A673 (cell line): ENCODE measurements at regions not wholly inside any gene's neighbourhood (a gene's known extent, or its start where the extent isn't known, plus 50 kb on each side); places are given as distances from the start of the nearest gene placed in this dataset.

Source experiments
- BruUV-seq: library from RNA; stranded (reverse); fragments of 400-500 nt; replicated peaks from 2 replicates; lab custom pipeline; 2021; lab: Mats Ljungman, UMichigan
- CTCF ChIA-PET: fragments of 300-600 bp; sonication (Branson Sonifier 250); formaldehyde crosslinking; loops from one replicate; lab custom pipeline; 2022; ENCODE audit warnings: antibody characterized with exemption; lab: Charles Lee
- POLR2A ChIA-PET: fragments of 300-600 bp; sonication (Branson Sonifier 250); formaldehyde crosslinking; loops from one replicate; lab custom pipeline; 2022; ENCODE audit warnings: antibody characterized with exemption; ENCODE audit not compliant: low non-redundant PET; lab: Charles Lee
- DNase-seq: peaks from one replicate; pipeline ENCODE4 v3.0.0-alpha.2; 2015; ENCODE audit warnings: low spot score
- H3K27ac ChIP-seq: fragments of 200-600 bp; sonication (generic); 2 replicates; pipeline ENCODE4 v1.5.1; 2016; ENCODE audit warnings: mixed run types, low read depth, mild to moderate bottlenecking, mixed read lengths, antibody characterized with exemption, low read length; ENCODE audit not compliant: poor library complexity, severe bottlenecking
- H3K27me3 ChIP-seq: fragments of 200-600 bp; sonication (generic); replicated peaks from 2 replicates; pipeline ENCODE4 v1.6.1; 2017; ENCODE audit warnings: mixed run types, low read depth, mild to moderate bottlenecking, mixed read lengths, antibody characterized with exemption, low read length; ENCODE audit not compliant: insufficient read depth, poor library complexity
- H3K36me3 ChIP-seq: fragments of 200-600 bp; sonication (generic); 2 replicates; pipeline ENCODE4 v1.6.1; 2016; ENCODE audit warnings: mixed run types, mild to moderate bottlenecking, mixed read lengths, antibody characterized with exemption, low read length; ENCODE audit not compliant: insufficient read depth, poor library complexity, severe bottlenecking
- H3K4me1 ChIP-seq: fragments of 200-600 bp; sonication (generic); 2 replicates; pipeline ENCODE4 v1.6.1; 2017; ENCODE audit warnings: mixed run types, mild to moderate bottlenecking, mixed read lengths, antibody characterized with exemption, low read length; ENCODE audit not compliant: insufficient read depth, poor library complexity, severe bottlenecking
- H3K4me3 ChIP-seq: fragments of 200-600 bp; sonication (generic); 2 replicates; pipeline ENCODE4 v1.5.1; 2016; ENCODE audit warnings: low read depth, mixed run types, mild to moderate bottlenecking, mixed read lengths, low read length; ENCODE audit not compliant: poor library complexity, severe bottlenecking
- H3K9me3 ChIP-seq: fragments of 200-600 bp; sonication (generic); 2 replicates; pipeline ENCODE4 v1.6.1; 2016; ENCODE audit warnings: mixed run types, low read depth, mild to moderate bottlenecking, mixed read lengths, antibody characterized with exemption, low read length; ENCODE audit not compliant: poor library complexity, severe bottlenecking
- EZH2 ChIP-seq: fragments of 200-600 bp; sonication (generic); IDR thresholded peaks from 2 replicates; pipeline ENCODE4 v1.6.1; 2017; ENCODE audit warnings: borderline replicate concordance, low read depth, mild to moderate bottlenecking, mixed read lengths, antibody characterized with exemption, low read length; ENCODE audit not compliant: poor library complexity, severe bottlenecking
- intact Hi-C: fragments of 100-400 bp; cut with micrococcal nuclease; formaldehyde crosslinking; loops from one replicate; pipeline ENCODE4 v1.10.0; 2022; ENCODE audit not compliant: unreplicated experiment
- TF ChIP-seq, protein P1 (sequence below): fragments of 300-800, 200-600 bp; sonication (generic); conservative IDR thresholded peaks from 2 replicates; pipeline ENCODE4 v1.5.1; 2017; ENCODE audit warnings: low read depth, mild to moderate bottlenecking, antibody characterized with exemption, low read length, moderate library complexity, mixed read lengths

DNA sequence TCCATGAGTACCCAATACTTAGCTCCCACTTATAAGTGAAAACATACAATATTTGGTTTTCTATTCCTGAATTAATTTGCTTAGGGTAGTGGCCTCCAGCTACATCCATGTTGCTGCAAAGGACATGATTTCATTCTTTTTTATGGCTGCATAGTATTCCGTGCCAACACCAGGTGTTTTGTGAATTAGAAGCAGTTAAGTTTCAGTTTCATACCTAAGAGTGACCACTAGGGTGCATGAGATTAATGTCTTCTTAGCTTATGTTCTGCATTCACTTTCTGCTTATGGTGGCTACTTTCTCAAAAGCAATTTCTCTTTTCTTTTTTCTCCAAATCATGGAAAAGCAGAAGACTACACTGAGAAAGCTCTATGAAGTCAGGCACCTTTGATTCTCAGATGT lies 65.1 kb upstream of the VSTM2A start:
- intact Hi-C loops, result no loop called here
- POLR2A ChIA-PET, result no interaction called here
- Histone ChIP-seq H3K9me3 (peaks cover 32% of the 10 kb centered on the region), H3K27me3 (no peaks in the 10 kb centered on the region), H3K4me3 (no peak overlapping the region), H3K36me3 (no peaks in the 10 kb centered on the region), H3K4me1 (no peaks in the 10 kb centered on the region), H3K27ac (no peak overlapping the region)
- CTCF ChIA-PET, result no interaction called here
- TF ChIP-seq, protein P1, sequence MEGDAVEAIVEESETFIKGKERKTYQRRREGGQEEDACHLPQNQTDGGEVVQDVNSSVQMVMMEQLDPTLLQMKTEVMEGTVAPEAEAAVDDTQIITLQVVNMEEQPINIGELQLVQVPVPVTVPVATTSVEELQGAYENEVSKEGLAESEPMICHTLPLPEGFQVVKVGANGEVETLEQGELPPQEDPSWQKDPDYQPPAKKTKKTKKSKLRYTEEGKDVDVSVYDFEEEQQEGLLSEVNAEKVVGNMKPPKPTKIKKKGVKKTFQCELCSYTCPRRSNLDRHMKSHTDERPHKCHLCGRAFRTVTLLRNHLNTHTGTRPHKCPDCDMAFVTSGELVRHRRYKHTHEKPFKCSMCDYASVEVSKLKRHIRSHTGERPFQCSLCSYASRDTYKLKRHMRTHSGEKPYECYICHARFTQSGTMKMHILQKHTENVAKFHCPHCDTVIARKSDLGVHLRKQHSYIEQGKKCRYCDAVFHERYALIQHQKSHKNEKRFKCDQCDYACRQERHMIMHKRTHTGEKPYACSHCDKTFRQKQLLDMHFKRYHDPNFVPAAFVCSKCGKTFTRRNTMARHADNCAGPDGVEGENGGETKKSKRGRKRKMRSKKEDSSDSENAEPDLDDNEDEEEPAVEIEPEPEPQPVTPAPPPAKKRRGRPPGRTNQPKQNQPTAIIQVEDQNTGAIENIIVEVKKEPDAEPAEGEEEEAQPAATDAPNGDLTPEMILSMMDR, result no peak
- TF ChIP-seq EZH2, result no peak
- BruUV-seq, result no TSS peak
- no peak for DNase-seq

DNA sequence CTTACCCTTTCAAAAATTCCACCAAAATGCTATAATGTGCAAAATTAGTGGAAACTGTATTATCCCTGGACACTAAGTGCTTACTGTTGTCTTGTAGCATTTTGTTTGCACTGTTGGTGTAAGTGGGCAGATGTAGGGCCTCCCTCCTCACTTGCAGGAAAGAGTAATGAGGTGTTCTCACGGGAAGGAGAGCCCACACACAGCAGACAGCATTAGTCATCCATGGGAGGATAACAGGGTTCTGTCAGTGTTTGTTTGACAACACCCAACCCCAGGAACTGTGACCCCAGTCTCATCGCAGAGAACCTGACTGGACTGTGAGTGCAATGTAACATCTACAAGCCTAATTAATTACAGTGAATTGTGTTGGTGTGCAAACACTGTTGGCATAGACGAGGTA lies 58.7 kb upstream of the VSTM2A start:
- ChIA-PET POLR2A (no interaction called here), CTCF (no interaction called here)
- Histone ChIP-seq H3K4me1 (no peaks in the 10 kb centered on the region), H3K27ac (no peak overlapping the region), H3K36me3 (no peaks in the 10 kb centered on the region), H3K27me3 (no peaks in the 10 kb centered on the region), H3K9me3 (peaks cover 41% of the 10 kb centered on the region), H3K4me3 (no peak overlapping the region)
- intact Hi-C loops, result no loop called here
- TF ChIP-seq, protein P1, result no peak
- TF ChIP-seq EZH2, result no peak
- no TSS peak for BruUV-seq
- no peak for DNase-seq

DNA sequence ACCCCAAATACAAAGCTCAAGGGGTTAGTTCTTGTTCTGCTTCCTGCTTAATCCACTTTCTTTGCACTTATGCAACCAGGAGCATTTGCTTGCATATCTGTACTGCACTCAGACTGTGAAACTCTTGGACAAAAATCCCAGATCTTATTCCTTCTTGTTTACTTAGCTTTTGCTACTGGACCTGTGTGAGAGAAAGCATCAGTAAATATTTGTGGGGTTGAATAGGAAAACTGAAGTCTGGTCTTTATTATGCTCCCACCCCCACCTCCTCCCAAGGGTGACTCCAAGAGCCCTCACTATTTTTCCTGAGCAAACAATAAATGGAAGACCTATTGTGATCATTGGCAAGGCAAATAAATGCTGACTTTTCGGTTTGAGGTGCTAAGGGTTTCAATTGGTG lies 57.1 kb upstream of the VSTM2A start:
- H3K9me3 ChIP-seq, result peaks cover 43% of the 10 kb centered on the region
- no peaks in the 10 kb centered on the region for H3K27me3 ChIP-seq
- H3K4me1 ChIP-seq, result no peaks in the 10 kb centered on the region
- no peak overlapping the region for H3K27ac ChIP-seq
- no peak overlapping the region for H3K4me3 ChIP-seq
- H3K36me3 ChIP-seq, result no peaks in the 10 kb centered on the region
- TF ChIP-seq, protein P1, result no peak
- TF ChIP-seq EZH2, result no peak
- intact Hi-C loops, result no loop called here
- CTCF ChIA-PET, result no interaction called here
- no TSS peak for BruUV-seq
- no peak for DNase-seq
- POLR2A ChIA-PET, result no interaction called here
